ENCODE measurements at regions not wholly inside any gene's neighbourhood (a gene's known extent, or its start where the extent isn't known, plus 50 kb on each side); places are given as distances from the start of the nearest gene placed in this dataset.

GRCh38 chr6:113104951-113105350 is 752.2 kb upstream of the MARCKS start:
- DNase-seq, result no peak
- H3K4me1 ChIP-seq, result no peaks in the 10 kb centered on the region
- H3K4me3 ChIP-seq (ENCODE audit: low read depth, low read length), result no peak overlapping the region
- TF ChIP-seq CTCF (IDR thresholded peaks at IDR 0.05; ENCODE audit: low read depth, low read length), result no peak
- H3K9me3 ChIP-seq, result no peaks in the 10 kb centered on the region
- H3K27me3 ChIP-seq, result no peaks in the 10 kb centered on the region
- no peaks in the 10 kb centered on the region for H3K36me3 ChIP-seq

- H3K36me3 ChIP-seq, result no peaks in the 10 kb centered on the region
- TF ChIP-seq CTCF (IDR thresholded peaks at IDR 0.05; ENCODE audit: low read depth, low read length), result no peak
- no peaks in the 10 kb centered on the region for H3K9me3 ChIP-seq
- no peaks in the 10 kb centered on the region for H3K27me3 ChIP-seq
- DNase-seq, result no peak
- no peaks in the 10 kb centered on the region for H3K4me1 ChIP-seq
- no peak overlapping the region for H3K4me3 ChIP-seq (ENCODE audit: low read depth, low read length)
Observed at GRCh38 chr6:113110211-113110610, 746.9 kb upstream of the MARCKS start.

GRCh38 chr6:113111550-113111949 is 745.6 kb upstream of the MARCKS start:
- Histone ChIP-seq H3K36me3 (no peaks in the 10 kb centered on the region), H3K9me3 (no peaks in the 10 kb centered on the region), H3K27me3 (no peaks in the 10 kb centered on the region), H3K4me1 (no peaks in the 10 kb centered on the region), H3K4me3 (ENCODE audit: low read depth, low read length) (no peak overlapping the region)
- no peak for DNase-seq
- TF ChIP-seq CTCF (IDR thresholded peaks at IDR 0.05; ENCODE audit: low read depth, low read length), result no peak

- H3K4me3 ChIP-seq (ENCODE audit: low read depth, low read length), result no peak overlapping the region
- no peak for DNase-seq
- no peaks in the 10 kb centered on the region for H3K9me3 ChIP-seq
- no peaks in the 10 kb centered on the region for H3K27me3 ChIP-seq
- no peaks in the 10 kb centered on the region for H3K36me3 ChIP-seq
- no peak for TF ChIP-seq CTCF (IDR thresholded peaks at IDR 0.05; ENCODE audit: low read depth, low read length)
- H3K4me1 ChIP-seq, result no peaks in the 10 kb centered on the region
Observed at GRCh38 chr6:113112086-113112485, 745.1 kb upstream of the MARCKS start.

- Histone ChIP-seq H3K36me3 (no peaks in the 10 kb centered on the region), H3K4me1 (no peaks in the 10 kb centered on the region), H3K4me3 (ENCODE audit: low read depth, low read length) (no peak overlapping the region), H3K9me3 (no peaks in the 10 kb centered on the region), H3K27me3 (no peaks in the 10 kb centered on the region)
- no peak for DNase-seq
- no peak for TF ChIP-seq CTCF (IDR thresholded peaks at IDR 0.05; ENCODE audit: low read depth, low read length)
Observed at GRCh38 chr6:113115196-113115595, 741.9 kb upstream of the MARCKS start.

- TF ChIP-seq CTCF (IDR thresholded peaks at IDR 0.05; ENCODE audit: low read depth, low read length), result no peak
- H3K36me3 ChIP-seq, result no peaks in the 10 kb centered on the region
- H3K9me3 ChIP-seq, result no peaks in the 10 kb centered on the region
- H3K27me3 ChIP-seq, result no peaks in the 10 kb centered on the region
- no peaks in the 10 kb centered on the region; the same call in 1 of the 2 replicates for H3K4me1 ChIP-seq
- H3K4me3 ChIP-seq (ENCODE audit: low read depth, low read length), result no peak overlapping the region
- no peak for DNase-seq
Observed at GRCh38 chr6:113120224-113120581, 736.9 kb upstream of the MARCKS start.
